CD4-positive, alpha-beta memory T cell (primary cell): ENCODE measurements at regions not wholly inside any gene's neighbourhood (a gene's known extent, or its start where the extent isn't known, plus 50 kb on each side); places are given as distances from the start of the nearest gene placed in this dataset.

Experiments used
- CTCF ChIA-PET: fragments of 350-600 bp; sonication (Branson Sonifier 250); formaldehyde crosslinking; loops from one replicate; lab custom pipeline; 2021; ENCODE audit warnings: inconsistent platforms; ENCODE audit not compliant: partially characterized antibody; lab: Charles Lee
- POLR2A ChIA-PET: fragments of 350-600 bp; sonication (Branson Sonifier 250); formaldehyde crosslinking; loops from one replicate; lab custom pipeline; 2021; ENCODE audit not compliant: partially characterized antibody; lab: Charles Lee
- DNase-seq, 5 donors: peaks; one replicate each; pipeline versions ENCODE4 v3.0.0 to v3.0.0-alpha.2; 2020 to 2022; ENCODE audit warnings: mixed read lengths in 1 of 5
- H3K27ac ChIP-seq: one replicate; pipeline ENCODE4 v1.7.0; 2013; ENCODE audit warnings: low read depth, low read length
- H3K27me3 ChIP-seq: 2 replicates; pipeline ENCODE4 v1.7.0; 2013; ENCODE audit warnings: mild to moderate bottlenecking, low read length, moderate library complexity; ENCODE audit not compliant: insufficient read depth
- H3K36me3 ChIP-seq: 2 replicates; pipeline ENCODE4 v1.7.0; 2013; ENCODE audit warnings: mild to moderate bottlenecking, low read length, moderate library complexity; ENCODE audit not compliant: insufficient read depth
- H3K4me1 ChIP-seq: 2 replicates; pipeline ENCODE4 v1.7.0; 2013; ENCODE audit warnings: mild to moderate bottlenecking, low read length, moderate library complexity; ENCODE audit not compliant: insufficient read depth
- H3K4me3 ChIP-seq, 2 donors: one replicate each; pipeline ENCODE4 v1.7.0; 2013; ENCODE audit warnings: low read length in 2 of 2, mild to moderate bottlenecking in 1 of 2
- H3K9me3 ChIP-seq, 2 donors: one replicate each; pipeline ENCODE4 v1.7.0; 2013; ENCODE audit warnings: low read length in 2 of 2, control low read depth in 1 of 2; ENCODE audit not compliant: control insufficient read depth in 1 of 2
- H3K27ac Mint-ChIP-seq, 7 donors: one replicate each; pipeline ENCODE4 v1.8.0; 2020 to 2021; ENCODE audit warnings: mixed read lengths in 7 of 7, mild to moderate bottlenecking in 6 of 7, inconsistent platforms in 3 of 7, moderate library complexity in 3 of 7
- H3K27me3 Mint-ChIP-seq, 2 donors: one replicate each; pipeline ENCODE4 v1.8.0; 2020 to 2021; ENCODE audit warnings: mixed read lengths in 2 of 2
- H3K36me3 Mint-ChIP-seq, 2 donors: one replicate each; pipeline ENCODE4 v1.8.0; 2020 to 2021; ENCODE audit warnings: mixed read lengths in 2 of 2, inconsistent platforms in 1 of 2, mild to moderate bottlenecking in 1 of 2
- H3K4me1 Mint-ChIP-seq, 4 donors: one replicate each; pipeline ENCODE4 v1.8.0; 2020 to 2021; ENCODE audit warnings: mixed read lengths in 4 of 4, mild to moderate bottlenecking in 1 of 4
- H3K4me3 Mint-ChIP-seq, 8 donors: one replicate each; pipeline ENCODE4 v1.8.0; 2020 to 2021; ENCODE audit warnings: mixed read lengths in 8 of 8, mild to moderate bottlenecking in 7 of 8, moderate library complexity in 6 of 8, inconsistent platforms in 3 of 8
- H3K9me3 Mint-ChIP-seq, 8 donors: one replicate each; pipeline ENCODE4 v1.8.0; 2020 to 2021; ENCODE audit warnings: mixed read lengths in 8 of 8, mild to moderate bottlenecking in 5 of 8, inconsistent platforms in 3 of 8, moderate library complexity in 1 of 8
- intact Hi-C: fragments of 100-400 bp; cut with micrococcal nuclease; formaldehyde crosslinking; loops from one replicate; pipeline ENCODE4 v1.15.1; 2023

GRCh38 chr13:99823961-99824360, 147.6 kb downstream of the ZIC5 start:
- H3K27me3 Mint-ChIP-seq: no peaks in the 10 kb centered on the region
- ChIA-PET POLR2A (no interaction called here), CTCF (no interaction called here)
- no peaks in the 10 kb centered on the region for H3K36me3 ChIP-seq
- H3K4me1 Mint-ChIP-seq: peaks cover 0 to 7% (median 2%) of the 10 kb centered on the region in 4 donors
- peaks cover 0 to 4% (median 0%) of the 10 kb centered on the region in 8 donors for H3K9me3 Mint-ChIP-seq
- peaks cover 1% of the 10 kb centered on the region for H3K4me1 ChIP-seq
- H3K36me3 Mint-ChIP-seq: peaks cover 0 to 28% of the 10 kb centered on the region in 2 donors
- H3K27me3 ChIP-seq: no peaks in the 10 kb centered on the region
- H3K4me3 ChIP-seq: no peak overlapping the region
- H3K4me3 Mint-ChIP-seq: no peak overlapping the region
- no peaks in the 10 kb centered on the region for H3K9me3 ChIP-seq
- intact Hi-C loops: no loop called here
- no peak overlapping the region for H3K27ac Mint-ChIP-seq
- DNase-seq: no peak
- no peak overlapping the region for H3K27ac ChIP-seq

GRCh38 chr13:99822820-99823219, 148.7 kb downstream of the ZIC5 start:
- peaks cover 0 to 4% (median 0%) of the 10 kb centered on the region in 8 donors for H3K9me3 Mint-ChIP-seq
- H3K27me3 ChIP-seq: no peaks in the 10 kb centered on the region
- H3K36me3 Mint-ChIP-seq: peaks cover 0 to 21% of the 10 kb centered on the region in 2 donors
- no peaks in the 10 kb centered on the region for H3K9me3 ChIP-seq
- POLR2A ChIA-PET: no interaction called here
- no peak overlapping the region for H3K27ac Mint-ChIP-seq
- no peak overlapping the region for H3K4me3 Mint-ChIP-seq
- intact Hi-C loops: no loop called here
- H3K36me3 ChIP-seq: no peaks in the 10 kb centered on the region
- H3K4me3 ChIP-seq: no peak overlapping the region
- H3K27ac ChIP-seq: no peak overlapping the region
- H3K27me3 Mint-ChIP-seq: no peaks in the 10 kb centered on the region
- no peak for DNase-seq
- peaks cover 10 to 18% (median 12%) of the 10 kb centered on the region in 4 donors for H3K4me1 Mint-ChIP-seq
- CTCF ChIA-PET: interaction anchor here (1.5 kb wide), 1 partner anchor 76 kb away, joined by 3 read pairs; no protein-coding TSS in a partner anchor
- peaks cover 13% of the 10 kb centered on the region for H3K4me1 ChIP-seq

GRCh38 chr13:99821741-99822140, 149.8 kb downstream of the ZIC5 start:
- H3K27ac Mint-ChIP-seq: no peak overlapping the region
- peaks cover 15 to 26% (median 20%) of the 10 kb centered on the region in 4 donors for H3K4me1 Mint-ChIP-seq
- Histone ChIP-seq H3K27me3 (no peaks in the 10 kb centered on the region), H3K27ac (no peak overlapping the region), H3K9me3 (no peaks in the 10 kb centered on the region), H3K4me1 (peaks cover 17% of the 10 kb centered on the region), H3K36me3 (no peaks in the 10 kb centered on the region), H3K4me3 (no peak overlapping the region)
- H3K36me3 Mint-ChIP-seq: peaks cover 0 to 20% of the 10 kb centered on the region in 2 donors
- ChIA-PET CTCF (no interaction called here), POLR2A (no interaction called here)
- H3K4me3 Mint-ChIP-seq: no peak overlapping the region
- peaks cover 0 to 4% (median 0%) of the 10 kb centered on the region in 8 donors for H3K9me3 Mint-ChIP-seq
- no peaks in the 10 kb centered on the region for H3K27me3 Mint-ChIP-seq
- intact Hi-C loops: no loop called here
- DNase-seq: no peak

GRCh38 chr13:99819967-99820366, 151.6 kb downstream of the ZIC5 start:
- H3K4me3 ChIP-seq: no peak overlapping the region
- H3K9me3 ChIP-seq: no peaks in the 10 kb centered on the region
- H3K27ac ChIP-seq: no peak overlapping the region
- Mint-ChIP-seq H3K27ac (peak overlapping the region in 2 of 7 donors; percentile 29 to 58), H3K9me3 (peaks cover 0 to 4% (median 0%) of the 10 kb centered on the region in 8 donors), H3K4me3 (peak overlapping the region in 1 of 8 donors; percentile 11), H3K27me3 (no peaks in the 10 kb centered on the region), H3K36me3 (peaks cover 0 to 9% of the 10 kb centered on the region in 2 donors), H3K4me1 (peaks cover 16 to 36% (median 23%) of the 10 kb centered on the region in 4 donors)
- intact Hi-C loops: loop anchor here (5.0 kb wide), 1 partner anchor 82 kb away; no protein-coding TSS in a partner anchor
- ChIA-PET CTCF (interaction anchor here (3.9 kb wide), 1 partner anchor 163 kb away, joined by 33 read pairs; no protein-coding TSS in a partner anchor), POLR2A (no interaction called here)
- no peaks in the 10 kb centered on the region for H3K27me3 ChIP-seq
- DNase-seq: no peak
- H3K4me1 ChIP-seq: peaks cover 17% of the 10 kb centered on the region
- H3K36me3 ChIP-seq: no peaks in the 10 kb centered on the region

GRCh38 chr13:99816321-99816720, 155.2 kb downstream of the ZIC5 start:
- H3K27ac Mint-ChIP-seq: peak overlapping the region in 4 of 7 donors; percentile 34 to 83 (median 80)
- POLR2A ChIA-PET: no interaction called here
- H3K36me3 Mint-ChIP-seq: peaks cover 0 to 3% of the 10 kb centered on the region in 2 donors
- H3K27me3 ChIP-seq: no peaks in the 10 kb centered on the region
- intact Hi-C loops: loop anchor here (5.0 kb wide), 1 partner anchor 86 kb away; no protein-coding TSS in a partner anchor
- no peaks in the 10 kb centered on the region for H3K9me3 ChIP-seq
- no peak for DNase-seq
- peaks cover 17% of the 10 kb centered on the region for H3K4me1 ChIP-seq
- H3K27me3 Mint-ChIP-seq: no peaks in the 10 kb centered on the region
- no peaks in the 10 kb centered on the region for H3K9me3 Mint-ChIP-seq
- no peak overlapping the region for H3K4me3 ChIP-seq
- peak overlapping the region in 1 of 8 donors; percentile 33 for H3K4me3 Mint-ChIP-seq
- H3K27ac ChIP-seq: no peak overlapping the region
- CTCF ChIA-PET: interaction anchor here (1.2 to 3.9 kb wide), 2 partner anchors 85 to 159 kb away, joined by 3 to 33 read pairs; no protein-coding TSS in a partner anchor
- H3K36me3 ChIP-seq: no peaks in the 10 kb centered on the region
- peaks cover 16 to 36% (median 23%) of the 10 kb centered on the region in 4 donors for H3K4me1 Mint-ChIP-seq

- H3K4me1 Mint-ChIP-seq: peaks cover 13 to 25% (median 18%) of the 10 kb centered on the region in 4 donors
- Histone ChIP-seq H3K36me3 (no peaks in the 10 kb centered on the region), H3K4me3 (no peak overlapping the region), H3K27me3 (no peaks in the 10 kb centered on the region), H3K9me3 (no peaks in the 10 kb centered on the region), H3K4me1 (peaks cover 11% of the 10 kb centered on the region), H3K27ac (no peak overlapping the region)
- H3K27ac Mint-ChIP-seq: no peak overlapping the region
- CTCF ChIA-PET: no interaction called here
- no peaks in the 10 kb centered on the region for H3K27me3 Mint-ChIP-seq
- DNase-seq: no peak
- no peaks in the 10 kb centered on the region for H3K36me3 Mint-ChIP-seq
- POLR2A ChIA-PET: no interaction called here
- no peak overlapping the region for H3K4me3 Mint-ChIP-seq
- H3K9me3 Mint-ChIP-seq: no peaks in the 10 kb centered on the region
- intact Hi-C loops: no loop called here
Observed at GRCh38 chr13:99813336-99814095, 158.1 kb downstream of the ZIC5 start.

- H3K9me3 ChIP-seq: no peaks in the 10 kb centered on the region
- intact Hi-C loops: no loop called here
- H3K9me3 Mint-ChIP-seq: no peaks in the 10 kb centered on the region
- H3K36me3 Mint-ChIP-seq: no peaks in the 10 kb centered on the region
- H3K4me3 ChIP-seq: no peak overlapping the region
- no peaks in the 10 kb centered on the region for H3K27me3 Mint-ChIP-seq
- no peaks in the 10 kb centered on the region for H3K36me3 ChIP-seq
- no peak overlapping the region for H3K27ac Mint-ChIP-seq
- peaks cover 2% of the 10 kb centered on the region for H3K4me1 ChIP-seq
- POLR2A ChIA-PET: no interaction called here
- no peaks in the 10 kb centered on the region for H3K27me3 ChIP-seq
- DNase-seq: no peak
- no peak overlapping the region for H3K4me3 Mint-ChIP-seq
- peaks cover 4 to 16% (median 10%) of the 10 kb centered on the region in 4 donors for H3K4me1 Mint-ChIP-seq
- CTCF ChIA-PET: no interaction called here
- H3K27ac ChIP-seq: no peak overlapping the region
Observed at GRCh38 chr13:99812625-99813024, 158.9 kb downstream of the ZIC5 start.
